Left colon (tissue), 2 donors: ENCODE measurements at regions not wholly inside any gene's neighbourhood (a gene's known extent, or its start where the extent isn't known, plus 50 kb on each side); places are given as distances from the start of the nearest gene placed in this dataset.
"Not testable (repeated sequence)": the region's sequence is repeated elsewhere in the genome, so short reads cannot be mapped to it uniquely, and the experiment has no call there.

ENCODE experiments used
- ATAC-seq: fragments of 200-7000 bp; cut with Tn5 transposase; one replicate; pipeline ENCODE4 v1.9.1; 2020; ENCODE audit warnings: mild to moderate bottlenecking, moderate library complexity
- DNase-seq, 2 donors: peaks; one replicate each; pipeline ENCODE4 v3.0.0-alpha.2; 2020
- intact Hi-C, 2 donors: fragments of 100-400 bp; cut with DNase I in 1 of 2; cut with micrococcal nuclease in 1 of 2; formaldehyde crosslinking; loops; one replicate each; pipeline versions ENCODE4 v1.11.2 to v1.14.0; 2022; cut with DNase I, micrococcal nuclease
- donor health status: DM: no; HTN: no; CAD: no.
- donor health status: DM: yes; HTN: yes; CAD: no.

GRCh38 chr16:29578898-29579297 is 72.7 kb upstream of the NPIPB12 start:
- intact Hi-C loops, DNase-seq, ATAC-seq: not testable (repeated sequence)

DNA sequence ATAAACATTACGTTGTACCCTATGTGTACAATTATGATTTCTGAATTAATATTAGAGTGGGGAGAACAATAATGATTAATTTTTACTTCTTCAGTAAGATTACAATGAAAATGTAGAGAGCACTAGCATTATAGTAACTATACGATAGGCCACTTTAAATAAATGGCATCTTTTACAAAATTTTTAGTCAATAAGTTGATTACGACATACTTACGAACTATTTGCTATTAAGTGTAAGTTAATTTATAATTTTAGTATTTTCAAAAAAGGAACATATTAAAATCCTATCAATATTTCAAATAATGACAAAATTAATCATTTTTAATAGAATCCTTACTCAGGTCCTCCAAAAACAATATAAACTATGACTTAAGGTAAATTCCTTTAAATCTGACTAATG is 75.6 kb upstream of the NPIPB12 start:
- ATAC-seq, DNase-seq, intact Hi-C loops: not testable (repeated sequence)

- ATAC-seq, intact Hi-C loops, DNase-seq: not testable (repeated sequence)
These were observed 71.1 kb upstream of the SPN start for GRCh38 chr16:29591919-29592318.

GRCh38 chr16:29594269-29594925 is 68.7 kb upstream of the SPN start:
- intact Hi-C loops: not testable (repeated sequence)
- ATAC-seq (peak; percentile 64), DNase-seq (peak; percentile 74 to 77)

DNA sequence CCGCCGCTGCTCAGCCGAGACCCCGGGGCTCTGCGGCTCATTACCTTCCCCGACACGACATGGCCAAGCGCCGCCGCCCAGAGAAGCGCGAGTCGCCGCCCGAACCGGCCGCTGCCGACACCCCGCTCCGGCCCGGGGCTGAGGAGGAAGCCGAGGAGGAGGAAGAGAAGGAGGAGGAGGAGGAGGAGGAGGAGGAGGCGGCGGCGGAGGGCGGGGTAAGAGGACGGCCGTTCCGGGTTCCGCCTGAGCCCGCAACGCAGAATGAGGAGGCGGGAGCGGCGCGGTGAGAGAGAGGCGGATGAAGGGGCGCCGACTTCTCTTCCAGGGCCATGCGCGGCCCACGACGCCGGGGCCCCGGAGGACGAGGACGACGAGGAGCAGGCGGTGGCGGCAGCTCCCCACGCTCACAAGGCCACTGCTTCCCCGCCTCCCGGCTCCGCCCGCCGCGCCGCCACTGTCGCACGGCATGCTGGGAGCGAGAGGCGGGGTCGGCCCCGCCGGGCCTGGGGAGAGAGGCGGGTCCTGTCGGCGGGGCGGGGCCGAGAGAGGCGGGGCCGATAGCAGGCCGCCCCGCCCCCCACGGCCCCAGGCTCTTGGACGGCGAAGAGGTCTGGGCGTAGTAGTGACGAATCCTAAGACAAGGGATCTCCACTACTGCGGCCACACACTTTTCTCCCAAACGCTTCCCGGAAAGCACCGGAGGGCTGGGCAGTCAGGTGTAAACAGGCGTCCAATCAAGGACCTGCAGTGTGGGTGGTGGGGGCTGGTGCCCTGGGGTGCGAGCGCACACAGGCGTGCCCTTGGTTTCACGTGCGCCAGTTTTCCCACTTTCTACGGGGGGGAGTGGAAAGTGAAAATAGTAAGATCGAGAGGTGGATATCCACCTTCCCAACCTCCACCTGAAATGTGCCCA is 67.9 kb upstream of the SPN start:
- intact Hi-C loops: not testable (repeated sequence)
- DNase-seq: peak; percentile 93 to 96
- ATAC-seq: peak; percentile 75

DNA sequence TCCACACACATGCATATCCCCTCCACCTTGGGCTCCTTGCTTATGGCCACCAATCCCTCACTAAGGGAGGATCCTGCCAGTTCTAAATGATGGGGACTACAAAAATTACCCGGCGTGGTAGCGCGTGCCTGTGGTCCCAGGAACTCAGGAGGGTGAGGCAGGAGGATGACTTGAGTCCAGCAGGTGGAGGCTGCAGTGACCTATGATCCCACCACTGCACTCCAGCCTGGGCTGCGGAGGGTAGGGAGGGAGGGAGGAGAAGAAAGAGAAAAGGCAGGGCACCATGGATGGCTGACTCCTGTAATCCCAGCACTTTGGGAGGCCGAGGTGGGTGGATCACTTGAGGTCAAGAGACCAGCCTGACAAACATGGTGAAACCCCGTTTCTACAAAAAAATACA is 66.0 kb upstream of the SPN start:
- intact Hi-C loops, ATAC-seq: not testable (repeated sequence)
- DNase-seq: peak in 1 of 2 donors; percentile 25

DNA sequence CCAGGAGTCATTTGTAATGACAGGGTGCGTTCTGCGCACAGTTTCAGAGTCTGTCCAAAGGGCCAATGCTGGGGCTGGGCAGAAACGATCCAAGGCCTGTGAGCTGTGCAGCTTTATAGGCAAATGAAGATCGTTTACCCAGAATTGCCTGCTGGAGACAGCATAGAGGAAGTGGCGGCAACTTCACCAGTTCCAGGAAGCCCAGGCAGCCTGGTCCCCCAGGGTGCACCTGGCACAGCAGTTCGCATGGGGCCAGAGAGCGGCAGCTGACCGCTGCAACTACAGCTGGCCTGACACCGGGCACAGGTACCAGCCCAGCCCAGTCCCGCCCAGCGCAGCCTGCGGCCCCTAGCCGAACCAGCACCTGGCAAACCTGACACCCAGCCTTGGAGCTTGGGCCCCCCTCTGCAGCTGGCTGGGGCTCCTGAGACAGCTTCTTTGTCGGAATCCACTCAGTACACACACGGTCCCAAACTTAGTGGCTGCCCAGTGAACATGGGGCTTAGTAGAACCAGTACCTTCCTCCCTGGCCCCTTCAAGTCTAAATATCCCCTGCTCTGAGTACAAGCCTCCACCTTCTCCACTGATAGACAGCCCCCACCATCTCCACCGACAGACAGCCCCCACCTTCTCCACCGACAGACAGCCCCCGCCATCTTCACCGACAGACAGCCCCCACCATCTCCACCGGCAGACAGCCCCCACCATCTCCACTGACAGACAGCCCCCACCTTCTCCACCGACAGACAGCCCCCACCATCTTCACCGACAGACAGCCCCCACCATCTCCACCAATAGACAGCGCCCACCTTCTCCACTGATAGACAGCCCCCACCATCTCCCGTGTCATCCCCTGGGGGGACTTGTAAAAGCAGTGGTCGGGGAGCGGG is 62.7 kb upstream of the SPN start:
- peak; percentile 82 to 86 for DNase-seq
- peak; percentile 56 for ATAC-seq
- intact Hi-C loops: not testable (repeated sequence)

- DNase-seq, intact Hi-C loops, ATAC-seq: not testable (repeated sequence)
These were observed 60.8 kb upstream of the SPN start for GRCh38 chr16:29602247-29602625.

GRCh38 chr16:29602683-29603088 is 60.4 kb upstream of the SPN start:
- intact Hi-C loops, DNase-seq, ATAC-seq: not testable (repeated sequence)

GRCh38 chr16:29604631-29605549 is 58.2 kb upstream of the SPN start:
- peak in 1 of 2 donors; percentile 30 for DNase-seq
- peak; percentile 20 for ATAC-seq
- intact Hi-C loops: not testable (repeated sequence)

DNA sequence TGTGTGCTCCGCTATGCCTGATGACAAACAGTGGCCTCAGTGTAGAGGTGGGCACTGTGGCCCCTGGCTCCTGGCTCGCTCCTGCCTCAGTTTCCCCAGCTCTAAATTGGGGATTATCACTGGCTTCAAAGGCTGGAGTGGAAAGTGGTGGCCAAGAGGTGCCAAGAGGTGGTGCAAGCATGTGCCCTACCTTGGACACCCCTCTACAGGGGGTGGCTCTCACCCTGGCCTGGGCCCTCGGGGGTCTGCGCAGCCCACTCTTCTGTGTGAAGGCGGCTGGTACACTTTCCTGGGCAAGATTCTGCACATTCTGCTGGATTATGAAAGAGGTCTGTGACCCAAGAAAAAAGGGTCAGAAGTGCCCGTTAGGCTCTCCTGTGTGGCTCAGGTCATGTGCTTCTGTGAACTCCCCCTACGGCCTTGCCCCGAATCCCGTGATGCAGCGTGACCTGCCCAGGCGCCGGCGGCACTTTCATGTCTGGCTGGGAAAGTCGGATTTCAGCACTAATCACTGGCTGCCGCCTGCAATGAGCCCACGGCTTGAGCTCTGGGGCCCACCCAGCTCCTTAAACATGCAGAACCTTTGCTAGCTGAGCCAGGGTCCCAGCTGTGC is 57.3 kb upstream of the SPN start:
- peak; percentile 24 for ATAC-seq
- DNase-seq: peak in 1 of 2 donors; percentile 46
- intact Hi-C loops: not testable (repeated sequence)

DNA sequence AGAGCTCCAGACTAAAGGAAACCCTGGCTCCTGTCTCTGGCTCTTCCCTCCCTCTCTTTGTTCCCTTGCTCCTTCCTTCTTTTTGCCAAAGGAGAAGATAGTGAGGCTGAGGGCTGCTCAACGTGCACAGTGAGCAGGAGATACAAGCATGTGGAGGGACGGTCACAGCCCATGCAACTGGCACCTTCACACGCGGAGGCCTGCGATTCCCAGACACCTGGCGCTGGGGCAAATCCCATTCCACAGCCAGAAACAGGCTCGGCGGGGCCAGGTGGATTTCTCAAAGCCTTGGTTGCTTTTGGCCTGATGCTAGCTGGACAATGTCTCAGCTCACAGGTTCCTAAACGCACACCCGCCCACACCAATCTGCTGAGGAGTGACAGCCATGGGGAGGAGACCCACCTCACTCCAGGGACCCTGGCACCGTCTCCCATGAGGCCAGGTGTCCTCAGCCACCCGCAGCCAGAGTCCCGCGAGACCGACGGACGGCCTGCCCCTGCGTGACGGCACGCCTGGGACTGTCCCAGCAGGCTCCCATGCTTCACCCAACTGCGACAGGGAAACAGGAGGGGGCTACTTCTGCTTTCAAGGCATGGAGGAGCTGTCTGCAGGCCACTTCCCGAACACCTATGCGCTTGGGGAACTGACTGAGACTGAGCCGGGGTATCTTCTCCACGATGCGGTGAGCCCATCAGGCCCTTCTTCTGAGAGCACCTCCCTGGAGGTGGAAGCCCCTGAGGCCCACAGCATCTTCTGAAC is 56.2 kb upstream of the SPN start:
- peak in 1 of 2 donors; percentile 24 for DNase-seq
- ATAC-seq, intact Hi-C loops: not testable (repeated sequence)

- DNase-seq, intact Hi-C loops, ATAC-seq: not testable (repeated sequence)
These were observed 55.6 kb upstream of the SPN start for GRCh38 chr16:29607428-29607823.

DNA sequence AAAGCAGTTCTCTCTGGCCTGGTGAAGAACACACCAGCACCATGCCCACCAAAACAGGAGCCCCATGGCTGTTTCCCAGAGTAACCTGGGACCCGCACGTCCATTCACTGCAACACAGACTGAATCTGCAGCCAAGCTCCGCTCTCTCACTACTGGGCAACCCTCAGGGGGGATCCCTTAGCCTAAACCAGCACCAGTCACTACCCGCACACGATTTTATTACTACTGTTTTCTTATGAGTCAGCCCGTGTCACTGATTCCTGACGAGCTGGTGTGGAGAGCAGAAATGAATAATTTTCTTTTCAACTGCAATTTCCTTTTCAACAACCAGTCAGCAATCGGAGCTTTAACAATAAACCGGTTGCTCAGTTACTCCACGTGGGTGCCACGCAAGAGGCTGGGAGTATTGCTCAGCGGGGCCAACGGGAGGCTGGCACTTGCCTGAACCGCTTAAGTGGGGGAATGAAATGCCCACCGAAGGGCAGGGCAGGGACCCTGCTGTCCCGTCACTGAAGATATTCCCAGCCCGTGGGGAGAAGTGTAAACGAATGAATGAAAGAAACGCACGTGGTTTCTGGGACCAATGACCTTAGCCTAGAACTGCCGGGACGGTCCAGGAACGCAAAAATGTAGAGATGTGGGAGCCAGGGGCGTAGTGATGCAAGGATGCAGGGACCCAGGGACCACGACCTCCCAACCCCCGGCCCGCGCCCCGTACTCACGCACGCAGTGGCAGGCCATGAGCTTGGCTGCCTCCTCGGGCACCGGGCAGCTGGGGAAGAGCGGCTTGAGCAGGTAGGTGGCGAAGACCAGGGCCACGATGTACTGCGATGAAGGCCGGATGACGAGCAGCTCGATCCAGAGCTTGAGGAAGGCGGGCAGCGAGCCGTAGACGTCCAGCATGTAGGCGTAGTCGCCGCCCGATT is 50.4 kb upstream of the SPN start:
- peak in 1 of 2 donors; percentile 43 for DNase-seq
- ATAC-seq: peak; percentile 40
- intact Hi-C loops: not testable (repeated sequence)
